HG03108 (cell line): ENCODE measurements at regions not wholly inside any gene's neighbourhood (a gene's known extent, or its start where the extent isn't known, plus 50 kb on each side); places are given as distances from the start of the nearest gene placed in this dataset.

Experiments used
- ATAC-seq: cut with Tn5 transposase; IDR thresholded peaks from one replicate; pipeline ENCODE4 v1.9.1; 2021; ENCODE audit warnings: moderate library complexity; ENCODE audit not compliant: unreplicated experiment

DNA sequence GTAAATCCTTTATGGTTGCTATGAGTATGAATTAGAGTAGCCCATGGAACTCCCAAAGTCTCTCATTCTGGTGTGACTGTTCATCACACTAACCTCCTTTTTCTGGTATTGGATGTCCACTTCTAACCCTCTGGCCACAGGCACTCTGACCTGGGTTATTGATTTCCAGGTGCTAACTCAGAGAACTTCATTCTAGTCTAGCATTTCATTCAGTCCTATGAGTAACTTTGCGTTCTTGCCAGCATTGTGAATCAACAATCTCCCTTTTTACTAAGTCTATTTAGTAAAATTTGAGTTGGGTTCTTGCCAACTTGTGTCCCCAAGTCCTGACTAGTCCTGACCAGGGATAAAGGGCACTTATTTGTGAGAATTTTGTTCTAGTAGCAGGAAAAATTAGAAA, 103.5 kb downstream of the SNX18 start:
- ATAC-seq: no peak

GRCh38 chr5:54620141-54620933, 102.8 kb downstream of the SNX18 start:
- no peak for ATAC-seq

DNA sequence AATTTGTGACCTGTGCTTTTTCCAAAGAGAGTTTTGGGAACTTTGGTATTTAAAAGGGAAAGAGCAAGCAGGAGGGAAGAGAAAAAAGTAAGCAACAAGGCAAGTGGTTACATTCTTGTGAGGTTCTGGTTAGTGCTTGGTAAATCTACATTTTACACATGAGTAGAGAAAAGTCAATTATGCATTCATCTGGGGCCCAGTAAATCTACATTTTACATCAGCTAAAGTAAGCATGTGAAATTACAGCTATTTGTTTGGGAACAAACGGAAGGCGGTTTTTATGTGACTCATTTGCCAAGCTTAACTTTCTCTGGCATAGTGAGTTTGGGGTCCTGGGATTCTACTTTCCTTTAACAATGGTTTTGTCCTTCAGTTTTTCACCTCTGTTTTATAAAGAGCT, 102.2 kb downstream of the SNX18 start:
- no peak for ATAC-seq

- ATAC-seq: no peak
These were observed 99.1 kb downstream of the SNX18 start for GRCh38 chr5:54616518-54617220.

GRCh38 chr5:54616031-54616430, 98.5 kb downstream of the SNX18 start:
- no peak for ATAC-seq

DNA sequence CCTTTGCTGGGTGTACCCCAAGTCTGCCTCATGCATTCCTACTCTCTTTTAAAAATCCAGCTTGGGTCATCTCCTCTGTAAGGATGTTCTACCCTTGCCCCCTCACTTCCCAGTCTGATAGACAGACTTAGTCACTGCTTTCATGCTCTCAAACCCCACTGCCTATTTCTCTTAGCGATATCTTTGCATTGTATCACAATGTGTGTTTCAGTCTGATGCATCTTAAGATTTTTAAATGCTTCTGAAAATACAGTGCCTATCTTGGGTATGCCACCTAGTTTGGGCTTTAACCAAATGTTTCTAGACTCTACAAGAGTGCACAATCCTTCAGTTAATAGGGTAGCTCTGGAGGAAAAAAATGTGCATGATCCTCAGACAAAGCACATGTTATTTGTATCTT, 97.8 kb downstream of the SNX18 start:
- no peak for ATAC-seq

- ATAC-seq: no peak
These were observed 95.2 kb downstream of the SNX18 start for GRCh38 chr5:54612711-54613110.

DNA sequence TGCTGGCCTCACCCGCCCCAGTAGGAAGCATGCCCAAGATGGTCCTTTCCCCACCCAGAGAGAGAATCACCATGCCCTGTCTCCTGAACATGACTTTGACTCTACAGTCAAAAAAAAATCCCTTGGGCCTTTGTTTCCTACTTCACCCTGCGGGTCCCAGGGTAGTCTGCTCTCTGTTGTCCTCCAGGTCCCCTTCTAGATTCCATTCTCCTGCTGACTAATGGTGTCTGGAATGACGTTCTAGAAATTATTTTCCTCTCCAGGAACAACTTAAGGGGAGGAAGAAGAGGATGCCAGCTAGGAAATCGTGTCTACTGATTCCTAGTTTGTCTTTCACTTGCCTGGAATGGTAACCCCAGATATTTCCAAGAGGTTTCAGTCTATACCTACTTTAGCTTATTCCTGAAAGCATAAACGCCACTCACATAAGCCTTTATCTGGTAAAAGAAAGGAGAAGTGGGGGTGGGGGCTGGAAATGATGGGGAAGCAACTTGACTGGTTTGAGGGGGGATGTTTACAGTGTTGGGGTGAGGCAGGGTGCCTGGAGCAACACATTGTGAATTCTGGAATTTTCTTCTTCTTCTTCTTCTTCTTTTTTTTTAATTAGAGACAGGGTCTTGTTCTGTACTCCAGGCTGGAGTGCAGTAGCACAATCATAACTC, 93.9 kb downstream of the SNX18 start:
- no peak for ATAC-seq

- peak; percentile 90 for ATAC-seq
These were observed 92.8 kb downstream of the SNX18 start for GRCh38 chr5:54610197-54610944.

GRCh38 chr5:54608423-54609085, 91.0 kb downstream of the SNX18 start:
- no peak for ATAC-seq

DNA sequence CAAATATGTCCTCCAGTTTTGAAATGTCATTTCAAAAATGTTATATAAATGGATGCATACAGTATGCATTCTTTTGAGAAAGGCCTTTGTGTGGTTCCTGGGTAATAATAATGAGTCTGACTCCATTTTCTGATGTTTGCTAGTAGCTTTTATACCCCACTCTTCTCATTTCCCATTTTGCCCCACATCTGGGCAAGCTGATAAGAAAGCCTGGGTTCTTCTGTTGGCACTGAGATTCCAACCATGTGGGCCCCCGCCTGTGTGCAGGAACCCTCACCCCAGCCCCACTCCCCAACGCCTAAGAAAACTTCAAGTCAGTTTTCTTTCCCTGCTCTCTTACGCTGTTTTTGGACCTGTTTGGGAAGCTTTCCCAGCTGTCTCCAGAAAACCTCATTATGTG, 89.4 kb downstream of the SNX18 start:
- ATAC-seq: no peak

DNA sequence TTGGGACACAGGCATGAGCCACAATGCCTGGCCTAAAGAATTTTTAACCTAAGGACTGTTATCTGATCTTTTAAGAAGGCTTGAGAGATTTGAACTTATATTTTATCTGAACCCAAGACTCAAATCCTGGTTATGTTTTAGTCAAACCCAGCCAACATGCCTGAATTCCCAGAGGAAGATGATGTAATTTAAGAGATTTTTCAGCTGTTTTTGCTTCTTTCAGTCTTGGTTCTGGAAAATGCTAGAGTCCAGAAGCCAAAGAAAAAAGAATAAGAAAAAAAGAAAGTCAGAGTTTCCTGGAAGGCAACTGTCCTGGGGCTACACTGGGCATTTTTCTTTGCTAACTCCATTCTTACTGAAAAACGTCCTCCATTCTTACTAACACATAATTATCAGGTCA, 85.8 kb downstream of the SNX18 start:
- no peak for ATAC-seq

DNA sequence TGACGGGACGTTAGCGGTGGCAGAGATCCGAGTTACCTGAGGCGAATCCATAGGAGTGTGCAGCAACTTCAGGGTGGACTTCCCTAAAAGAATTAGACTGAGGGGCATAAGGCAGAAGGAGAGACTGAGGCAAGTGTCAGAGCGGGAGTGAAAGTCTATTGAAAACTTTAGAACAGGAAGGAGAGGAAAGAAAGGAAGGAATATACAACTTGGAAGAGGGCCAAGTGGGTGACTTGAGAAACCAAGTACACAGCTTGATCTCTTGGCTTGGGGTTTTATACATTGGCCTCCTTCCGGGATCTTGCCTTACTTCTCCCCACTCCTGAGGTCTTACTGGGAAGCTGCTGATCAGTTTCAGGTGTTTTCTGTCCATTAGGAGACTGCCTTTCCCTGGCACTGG, 84.9 kb downstream of the SNX18 start:
- ATAC-seq: no peak

GRCh38 chr5:54601411-54602230, 84.1 kb downstream of the SNX18 start:
- ATAC-seq: no peak
